Activated CD4-positive, alpha-beta T cell treated with anti-CD3 and anti-CD28 coated beads for 36 hours (primary cell): ENCODE measurements at regions not wholly inside any gene's neighbourhood (a gene's known extent, or its start where the extent isn't known, plus 50 kb on each side); places are given as distances from the start of the nearest gene placed in this dataset.

Source experiments
- ATAC-seq: fragments of 200-7000 bp; cut with Tn5 transposase; one replicate; pipeline ENCODE4 v1.10.0; 2021; ENCODE audit warnings: mild to moderate bottlenecking, moderate library complexity
- CTCF ChIA-PET: fragments of 350-600 bp; sonication (Branson Sonifier 250); formaldehyde crosslinking; loops from one replicate; lab custom pipeline; 2021; ENCODE audit warnings: antibody characterized with exemption; lab: Charles Lee
- POLR2A ChIA-PET: fragments of 350-600 bp; sonication (Branson Sonifier 250); formaldehyde crosslinking; loops from one replicate; lab custom pipeline; 2021; ENCODE audit warnings: antibody characterized with exemption, inconsistent platforms; lab: Charles Lee
- DNase-seq: peaks from one replicate; pipeline ENCODE4 v3.0.0-alpha.2; 2020
- H3K27ac Mint-ChIP-seq: one replicate; pipeline ENCODE4 v1.8.0; 2021; ENCODE audit warnings: mixed read lengths
- H3K27me3 Mint-ChIP-seq: one replicate; pipeline ENCODE4 v1.8.0; 2021; ENCODE audit warnings: mixed read lengths
- H3K36me3 Mint-ChIP-seq: one replicate; pipeline ENCODE4 v1.8.0; 2021; ENCODE audit warnings: low read depth, mixed read lengths
- H3K4me1 Mint-ChIP-seq: one replicate; pipeline ENCODE4 v1.8.0; 2021; ENCODE audit warnings: mixed read lengths
- H3K4me3 Mint-ChIP-seq: one replicate; pipeline ENCODE4 v1.8.0; 2021; ENCODE audit warnings: mild to moderate bottlenecking, moderate library complexity, mixed read lengths
- H3K9me3 Mint-ChIP-seq: one replicate; pipeline ENCODE4 v1.8.0; 2021; ENCODE audit warnings: low read depth, mixed read lengths
- intact Hi-C, 2 experiments: fragments of 100-400 bp; cut with DNase I in 1 of 2; cut with micrococcal nuclease in 1 of 2; formaldehyde crosslinking; loops; one replicate each; pipeline versions ENCODE4 v1.14.2 to v1.15.1; 2022 to 2024; cut with DNase I, micrococcal nuclease

DNA sequence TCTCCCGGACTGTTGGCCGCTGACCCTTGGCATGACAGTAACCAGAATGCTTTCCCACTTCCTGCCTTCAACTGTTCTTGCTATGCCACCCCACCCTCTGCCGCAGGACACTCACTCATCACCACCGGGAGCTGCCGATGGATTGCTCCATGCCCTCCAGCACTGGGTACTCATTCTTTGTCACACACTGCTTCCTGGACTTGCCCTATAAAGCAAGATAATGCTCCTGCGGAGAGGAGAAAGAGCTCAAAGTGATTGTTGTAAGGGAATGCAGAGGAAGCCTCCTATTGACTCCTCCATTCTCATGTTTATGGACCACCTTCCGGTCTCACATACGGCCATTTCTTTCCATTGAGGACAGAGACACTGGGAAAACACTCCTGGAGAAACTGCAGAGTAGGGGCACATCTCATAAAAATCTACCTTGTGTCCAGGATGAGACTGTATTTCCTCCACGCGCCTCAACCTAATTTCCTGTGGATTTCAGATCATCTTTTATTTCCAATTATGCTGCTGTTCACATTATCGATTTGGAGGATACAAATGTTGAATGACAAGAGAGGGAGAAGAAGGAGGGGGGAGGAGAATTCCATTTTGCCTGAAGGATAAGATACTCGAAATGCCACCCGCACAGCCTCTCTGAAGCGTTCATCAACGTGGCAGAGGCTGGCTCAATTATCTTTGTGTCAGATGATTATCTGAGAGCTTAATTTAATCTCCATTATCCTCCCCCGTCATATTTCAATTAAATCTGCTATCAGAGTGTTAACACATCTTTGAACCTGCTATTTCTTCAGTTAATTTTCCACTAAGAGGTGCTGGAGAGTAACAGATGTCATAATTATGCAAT is 486.1 kb upstream of the SALL1 start:
- DNase-seq, result no peak
- CTCF ChIA-PET, result no interaction called here
- Mint-ChIP-seq H3K27me3 (peaks cover 1% of the 10 kb centered on the region), H3K4me3 (no peak overlapping the region), H3K4me1 (no peaks in the 10 kb centered on the region), H3K27ac (no peak overlapping the region), H3K9me3 (peaks cover 5% of the 10 kb centered on the region), H3K36me3 (no peaks in the 10 kb centered on the region)
- intact Hi-C loops, result no loop called here
- POLR2A ChIA-PET, result no interaction called here
- no peak for ATAC-seq

- ChIA-PET POLR2A (no interaction called here), CTCF (no interaction called here)
- Mint-ChIP-seq H3K4me3 (no peak overlapping the region), H3K36me3 (no peaks in the 10 kb centered on the region), H3K9me3 (peaks cover 7% of the 10 kb centered on the region), H3K27ac (no peak overlapping the region), H3K27me3 (peaks cover 1% of the 10 kb centered on the region), H3K4me1 (no peaks in the 10 kb centered on the region)
- DNase-seq, result no peak
- intact Hi-C loops, result no loop called here
- ATAC-seq, result no peak
Measured at GRCh38 chr16:51635181-51635580, 484.1 kb upstream of the SALL1 start.

- Mint-ChIP-seq H3K27me3 (no peaks in the 10 kb centered on the region), H3K36me3 (no peaks in the 10 kb centered on the region), H3K27ac (no peak overlapping the region), H3K4me1 (no peaks in the 10 kb centered on the region), H3K9me3 (peaks cover 4% of the 10 kb centered on the region), H3K4me3 (no peak overlapping the region)
- ChIA-PET POLR2A (no interaction called here), CTCF (interaction anchor here (0.6 kb wide), 1 partner anchor 217 kb away, joined by 3 read pairs; no protein-coding TSS in a partner anchor)
- DNase-seq (no peak), ATAC-seq (no peak)
- intact Hi-C loops, result no loop called here
Measured at GRCh38 chr16:51630076-51630475, 479.0 kb upstream of the SALL1 start.

- H3K4me3 Mint-ChIP-seq, result no peak overlapping the region
- CTCF ChIA-PET, result interaction anchor here (0.6 kb wide), 1 partner anchor 216 kb away, joined by 3 read pairs; no protein-coding TSS in a partner anchor
- H3K9me3 Mint-ChIP-seq, result peaks cover 4% of the 10 kb centered on the region
- ATAC-seq (no peak), DNase-seq (no peak)
- H3K27me3 Mint-ChIP-seq, result no peaks in the 10 kb centered on the region
- POLR2A ChIA-PET, result no interaction called here
- H3K36me3 Mint-ChIP-seq, result no peaks in the 10 kb centered on the region
- no peaks in the 10 kb centered on the region for H3K4me1 Mint-ChIP-seq
- H3K27ac Mint-ChIP-seq, result no peak overlapping the region
- intact Hi-C loops, result no loop called here
Measured at GRCh38 chr16:51629576-51629975, 478.5 kb upstream of the SALL1 start.

DNA sequence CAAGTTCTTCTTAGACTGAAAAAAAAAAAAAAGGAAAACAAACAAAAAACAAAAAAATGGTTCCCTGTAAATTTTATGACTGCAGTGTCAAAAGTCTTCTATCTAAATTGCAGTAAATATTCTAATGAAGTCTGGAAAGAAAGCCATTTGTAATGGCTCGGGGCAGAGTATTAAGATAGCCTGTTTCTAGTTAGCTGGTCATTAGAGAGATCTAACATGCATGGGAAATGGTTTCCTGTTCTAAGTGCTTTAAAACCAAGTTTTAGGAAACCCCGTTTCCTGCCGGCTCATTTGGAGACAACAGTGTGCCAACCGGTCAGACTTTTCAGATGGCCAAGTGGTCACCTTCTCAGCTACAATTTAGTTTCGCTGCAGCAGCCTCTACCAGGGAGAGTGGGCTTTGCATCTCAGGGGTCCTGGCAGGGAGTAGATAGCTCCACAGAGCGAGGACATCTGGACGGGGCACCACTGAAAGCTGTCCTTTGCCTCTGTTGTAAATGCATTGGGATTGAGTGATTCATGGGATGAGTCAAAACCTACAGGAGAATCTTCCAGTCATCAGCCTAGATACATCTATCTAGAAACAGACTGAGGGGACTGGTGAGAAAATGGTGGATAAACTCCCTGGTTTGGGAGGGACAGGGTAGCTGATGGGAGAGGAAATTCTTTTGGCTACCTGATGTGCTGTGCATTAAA is 473.2 kb upstream of the SALL1 start:
- Mint-ChIP-seq H3K27me3 (no peaks in the 10 kb centered on the region), H3K9me3 (peaks cover 10% of the 10 kb centered on the region)

GRCh38 chr16:51621610-51622009 is 470.5 kb upstream of the SALL1 start:
- ChIA-PET CTCF (no interaction called here), POLR2A (no interaction called here)
- H3K27me3 Mint-ChIP-seq, result no peaks in the 10 kb centered on the region
- H3K9me3 Mint-ChIP-seq, result peaks cover 12% of the 10 kb centered on the region
- H3K36me3 Mint-ChIP-seq, result no peaks in the 10 kb centered on the region
- no peak overlapping the region for H3K4me3 Mint-ChIP-seq
- H3K27ac Mint-ChIP-seq, result no peak overlapping the region
- no peak for ATAC-seq
- H3K4me1 Mint-ChIP-seq, result no peaks in the 10 kb centered on the region
- intact Hi-C loops, result no loop called here
- DNase-seq, result no peak

More for the DNA sequence above, 473.2 kb upstream of the SALL1 start:
- Mint-ChIP-seq H3K36me3 (no peaks in the 10 kb centered on the region), H3K4me3 (no peak overlapping the region), H3K4me1 (no peaks in the 10 kb centered on the region), H3K27ac (no peak overlapping the region)
- ChIA-PET POLR2A (no interaction called here), CTCF (no interaction called here)
- ATAC-seq (no peak), DNase-seq (no peak)
- intact Hi-C loops, result no loop called here

DNA sequence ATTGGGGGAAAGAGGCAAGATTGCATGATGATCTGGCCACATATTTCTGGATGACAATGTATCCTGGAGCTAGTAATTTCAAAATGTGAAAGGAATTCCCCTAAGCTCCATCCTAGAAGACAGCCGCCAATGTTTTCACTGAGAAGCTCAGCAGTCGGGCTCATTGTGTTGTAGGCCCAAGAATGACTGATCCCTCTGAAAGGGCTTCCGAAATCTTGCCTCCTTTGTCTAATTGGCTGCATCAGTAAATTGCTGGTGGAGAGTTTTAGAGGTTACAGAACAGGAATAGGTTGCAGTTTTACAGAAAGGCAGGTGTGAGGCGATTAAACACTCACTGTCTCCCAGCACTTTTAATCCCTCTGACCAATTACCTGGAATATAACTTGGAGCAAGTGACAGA is 464.1 kb upstream of the SALL1 start:
- intact Hi-C loops, result no loop called here
- ChIA-PET POLR2A (no interaction called here), CTCF (no interaction called here)
- Mint-ChIP-seq H3K36me3 (no peaks in the 10 kb centered on the region), H3K4me1 (no peaks in the 10 kb centered on the region), H3K27ac (no peak overlapping the region), H3K9me3 (peaks cover 2% of the 10 kb centered on the region), H3K27me3 (no peaks in the 10 kb centered on the region), H3K4me3 (no peak overlapping the region)
- DNase-seq, result no peak
- ATAC-seq, result no peak

DNA sequence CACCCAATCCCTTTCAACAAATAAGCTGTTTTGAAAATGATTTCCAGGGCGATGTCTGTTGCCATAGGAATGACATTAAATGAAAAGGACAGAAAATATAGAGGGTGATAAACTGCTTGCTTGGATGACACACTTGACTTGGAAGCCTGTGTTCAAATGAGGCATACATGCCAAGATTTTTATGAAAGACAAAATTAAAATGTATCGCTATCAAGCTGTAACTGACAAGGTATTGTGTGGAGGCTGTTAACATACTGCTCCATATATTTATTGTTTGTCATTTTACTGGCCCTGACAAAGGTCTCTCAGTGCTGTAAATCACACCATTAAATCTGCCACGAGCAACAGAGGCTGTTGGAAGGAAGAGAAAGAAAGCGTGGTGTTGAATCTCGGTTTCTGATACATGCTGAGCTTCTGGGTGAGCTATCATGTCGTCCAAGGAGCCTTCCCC is 456.2 kb upstream of the SALL1 start:
- POLR2A ChIA-PET, result no interaction called here
- ATAC-seq (no peak), DNase-seq (no peak)
- no peaks in the 10 kb centered on the region for H3K36me3 Mint-ChIP-seq
- H3K9me3 Mint-ChIP-seq, result peaks cover 6% of the 10 kb centered on the region
- CTCF ChIA-PET, result no interaction called here
- H3K27ac Mint-ChIP-seq, result no peak overlapping the region
- intact Hi-C loops, result no loop called here
- no peaks in the 10 kb centered on the region for H3K27me3 Mint-ChIP-seq
- no peak overlapping the region for H3K4me3 Mint-ChIP-seq
- H3K4me1 Mint-ChIP-seq, result no peaks in the 10 kb centered on the region

GRCh38 chr16:51596247-51596646 is 445.2 kb upstream of the SALL1 start:
- ChIA-PET CTCF (no interaction called here), POLR2A (no interaction called here)
- intact Hi-C loops, result no loop called here
- Mint-ChIP-seq H3K9me3 (peaks cover 2% of the 10 kb centered on the region), H3K36me3 (no peaks in the 10 kb centered on the region), H3K4me1 (no peaks in the 10 kb centered on the region), H3K27me3 (no peaks in the 10 kb centered on the region), H3K27ac (no peak overlapping the region), H3K4me3 (no peak overlapping the region)
- DNase-seq, result no peak
- ATAC-seq, result no peak

- H3K4me1 Mint-ChIP-seq, result no peaks in the 10 kb centered on the region
- H3K27me3 Mint-ChIP-seq, result no peaks in the 10 kb centered on the region
- no peak overlapping the region for H3K4me3 Mint-ChIP-seq
- POLR2A ChIA-PET, result no interaction called here
- DNase-seq (no peak), ATAC-seq (no peak)
- intact Hi-C loops, result no loop called here
- CTCF ChIA-PET, result no interaction called here
- no peak overlapping the region for H3K27ac Mint-ChIP-seq
- H3K9me3 Mint-ChIP-seq, result peaks cover 2% of the 10 kb centered on the region
- H3K36me3 Mint-ChIP-seq, result no peaks in the 10 kb centered on the region
Measured at GRCh38 chr16:51592535-51593300, 441.6 kb upstream of the SALL1 start.

DNA sequence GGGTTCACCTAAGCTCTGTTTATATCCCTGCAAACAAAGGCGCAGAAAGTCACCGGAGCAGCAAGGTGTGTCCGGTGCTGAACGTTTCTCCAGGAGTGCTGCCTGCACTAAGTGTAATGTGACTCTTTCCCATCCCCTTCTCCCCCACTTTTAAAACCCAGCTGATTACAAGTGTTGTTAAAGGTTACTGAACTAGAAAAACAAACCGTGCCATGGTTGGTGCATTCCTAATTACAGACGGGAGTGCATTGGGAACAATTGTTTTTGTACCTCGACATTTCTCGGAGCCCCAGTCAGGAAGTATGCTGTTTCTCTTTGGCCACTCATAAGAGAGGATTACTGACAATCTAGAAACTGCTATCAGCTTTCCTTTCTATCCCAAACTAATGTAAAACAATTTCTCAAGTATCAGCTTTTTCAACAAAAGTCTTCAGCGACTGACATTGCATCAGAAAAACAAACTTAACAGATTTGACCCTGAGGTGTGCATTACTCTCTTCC is 441.0 kb upstream of the SALL1 start:
- H3K36me3 Mint-ChIP-seq, result no peaks in the 10 kb centered on the region
- no peak for DNase-seq
- intact Hi-C loops, result no loop called here
- CTCF ChIA-PET, result interaction anchor here (0.6 kb wide), 1 partner anchor 408 kb away, joined by 3 read pairs; no protein-coding TSS in a partner anchor
- no peak overlapping the region for H3K4me3 Mint-ChIP-seq
- H3K4me1 Mint-ChIP-seq, result no peaks in the 10 kb centered on the region
- H3K9me3 Mint-ChIP-seq, result peaks cover 2% of the 10 kb centered on the region
- no peaks in the 10 kb centered on the region for H3K27me3 Mint-ChIP-seq
- H3K27ac Mint-ChIP-seq, result no peak overlapping the region
- POLR2A ChIA-PET, result no interaction called here
- no peak for ATAC-seq
